Uterus (tissue), 3 donors: ENCODE measurements at regions not wholly inside any gene's neighbourhood (a gene's known extent, or its start where the extent isn't known, plus 50 kb on each side); places are given as distances from the start of the nearest gene placed in this dataset.

Experiments used
- DNase-seq, 2 donors: peaks; one replicate each; pipeline ENCODE4 v3.0.0-alpha.2; 2019 to 2020
- H3K27ac ChIP-seq, 2 donors: fragments of 200-600 bp; sonication (generic); 1 replicate in 1 of 2; 2 replicates in 1 of 2; pipeline ENCODE4 v1.5.1; 2016 to 2018
- H3K27me3 ChIP-seq, 2 donors: fragments of 200-600 bp; sonication (generic); one replicate each; pipeline ENCODE4 v1.5.1; 2018 to 2019; ENCODE audit warnings: control low read depth in 1 of 2
- H3K36me3 ChIP-seq, 2 donors: fragments of 200-600 bp; sonication (generic); one replicate each; pipeline ENCODE4 v1.5.1; 2019; ENCODE audit warnings: control low read depth in 1 of 2
- H3K4me1 ChIP-seq, 2 donors: fragments of 200-600 bp; sonication (generic); one replicate each; pipeline ENCODE4 v1.5.1; 2018 to 2019; ENCODE audit warnings: control low read depth in 1 of 2
- H3K4me3 ChIP-seq, 2 donors: fragments of 200-600 bp; sonication (generic); 1 replicate in 1 of 2; 2 replicates in 1 of 2; pipeline ENCODE4 v1.5.1; 2018 to 2019; ENCODE audit warnings: mild to moderate bottlenecking in 1 of 2
- H3K9me3 ChIP-seq, 2 donors: fragments of 200-600 bp; sonication (generic); one replicate each; pipeline ENCODE4 v1.5.1; 2019; ENCODE audit warnings: control low read depth in 1 of 2
- POLR2A ChIP-seq, 2 donors: fragments of 450-650 bp; IDR thresholded peaks; one replicate each; pipeline ENCODE4 v1.6.1; 2016; ENCODE audit warnings: antibody characterized with exemption in 2 of 2, mild to moderate bottlenecking in 1 of 2, moderate library complexity in 1 of 2
- intact Hi-C: fragments of 100-400 bp; cut with DNase I; formaldehyde crosslinking; loops from one replicate; pipeline ENCODE4 v1.15.1; 2023; ENCODE audit warnings: low total_unique reads
- TF ChIP-seq, protein P1 (sequence below), 4 experiments: fragments of 200-600 bp in 2 of 4; fragments of 450-650 bp in 2 of 4; sonication (generic) in 2 of 4; IDR thresholded peaks; one replicate each; pipeline ENCODE4 v1.5.1; 2016 to 2019; ENCODE audit warnings: antibody characterized with exemption in 4 of 4, mild to moderate bottlenecking in 2 of 4, moderate library complexity in 1 of 4
- donor health status: DM: yes; HTN: yes; CAD: no.

DNA sequence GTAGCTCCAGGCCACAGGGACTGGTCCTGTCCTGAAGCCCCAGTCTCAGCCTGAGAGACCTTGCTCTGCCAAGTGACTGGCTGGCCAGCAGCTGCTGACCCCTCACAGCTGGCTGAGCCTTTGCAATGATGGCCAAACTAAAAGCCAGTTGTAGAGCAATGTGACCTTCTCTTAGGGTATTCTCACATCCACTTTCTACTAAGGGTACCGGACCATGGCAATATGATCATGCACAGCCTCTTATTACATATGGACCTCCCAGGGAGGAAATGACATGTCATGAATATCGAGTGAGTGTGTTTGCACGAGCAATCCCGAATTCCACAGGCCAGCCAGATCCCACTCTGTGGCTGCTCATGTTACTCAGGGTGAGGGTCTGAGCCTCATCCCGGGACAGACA lies 213.9 kb downstream of the VAPA start:
- Histone ChIP-seq H3K27ac (no peak overlapping the region), H3K9me3 (no peaks in the 10 kb centered on the region), H3K4me3 (no peak overlapping the region), H3K4me1 (no peaks in the 10 kb centered on the region), H3K27me3 (no peaks in the 10 kb centered on the region), H3K36me3 (no peaks in the 10 kb centered on the region)
- DNase-seq, result no peak
- intact Hi-C loops, result no loop called here
- TF ChIP-seq POLR2A (IDR thresholded peaks at IDR 0.05), result no peak
- TF ChIP-seq, protein P1, sequence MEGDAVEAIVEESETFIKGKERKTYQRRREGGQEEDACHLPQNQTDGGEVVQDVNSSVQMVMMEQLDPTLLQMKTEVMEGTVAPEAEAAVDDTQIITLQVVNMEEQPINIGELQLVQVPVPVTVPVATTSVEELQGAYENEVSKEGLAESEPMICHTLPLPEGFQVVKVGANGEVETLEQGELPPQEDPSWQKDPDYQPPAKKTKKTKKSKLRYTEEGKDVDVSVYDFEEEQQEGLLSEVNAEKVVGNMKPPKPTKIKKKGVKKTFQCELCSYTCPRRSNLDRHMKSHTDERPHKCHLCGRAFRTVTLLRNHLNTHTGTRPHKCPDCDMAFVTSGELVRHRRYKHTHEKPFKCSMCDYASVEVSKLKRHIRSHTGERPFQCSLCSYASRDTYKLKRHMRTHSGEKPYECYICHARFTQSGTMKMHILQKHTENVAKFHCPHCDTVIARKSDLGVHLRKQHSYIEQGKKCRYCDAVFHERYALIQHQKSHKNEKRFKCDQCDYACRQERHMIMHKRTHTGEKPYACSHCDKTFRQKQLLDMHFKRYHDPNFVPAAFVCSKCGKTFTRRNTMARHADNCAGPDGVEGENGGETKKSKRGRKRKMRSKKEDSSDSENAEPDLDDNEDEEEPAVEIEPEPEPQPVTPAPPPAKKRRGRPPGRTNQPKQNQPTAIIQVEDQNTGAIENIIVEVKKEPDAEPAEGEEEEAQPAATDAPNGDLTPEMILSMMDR (IDR thresholded peaks at IDR 0.05), result no peak

DNA sequence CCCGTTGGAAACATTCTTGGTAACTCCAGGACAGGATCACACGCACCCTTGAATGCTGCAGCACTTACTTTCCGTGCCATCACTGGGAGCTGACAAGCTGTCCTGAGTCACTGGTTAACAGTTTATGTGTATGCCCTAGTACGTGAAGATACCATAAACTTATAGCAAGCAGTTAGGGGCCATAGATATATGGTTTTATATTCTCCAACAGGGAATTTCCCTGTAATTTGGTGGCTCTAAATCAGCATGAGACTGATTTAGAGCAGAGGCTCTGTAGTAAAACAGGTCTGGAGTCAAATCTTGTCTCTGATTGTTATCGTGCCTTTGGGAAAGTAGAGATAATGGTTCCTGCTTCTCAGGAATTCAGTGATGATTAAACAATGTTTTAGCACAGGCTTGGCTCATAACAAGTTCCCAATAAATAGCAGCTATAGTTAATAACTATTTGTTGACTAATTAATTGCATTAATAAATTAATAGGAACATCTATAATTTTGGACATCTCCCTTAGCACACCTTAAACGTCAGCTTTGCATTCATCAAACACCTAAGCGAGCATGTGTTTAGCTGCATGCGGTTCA lies 215.2 kb downstream of the VAPA start:
- intact Hi-C loops, result no loop called here
- TF ChIP-seq, protein P1 (IDR thresholded peaks at IDR 0.05), result no peak
- no peak for TF ChIP-seq POLR2A (IDR thresholded peaks at IDR 0.05)

DNA sequence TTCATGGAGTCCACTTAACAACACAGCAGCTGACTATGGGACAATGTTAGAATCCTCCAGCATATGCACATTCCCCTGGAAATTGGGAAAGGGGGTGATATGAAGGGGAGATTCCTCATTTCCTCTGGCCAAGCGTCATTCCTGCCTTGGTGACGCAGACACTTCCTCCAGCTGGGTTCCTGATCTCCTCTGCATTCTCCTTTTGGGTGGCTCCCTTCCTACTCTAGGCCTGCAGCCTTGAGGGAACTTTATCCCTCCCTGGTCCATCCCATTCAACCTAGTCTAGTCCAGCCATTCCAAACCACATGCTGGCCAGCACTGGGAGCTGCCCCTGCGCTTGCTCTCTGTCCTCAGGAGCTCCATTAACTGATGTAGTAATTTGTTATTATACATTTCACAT lies 216.8 kb downstream of the VAPA start:
- TF ChIP-seq, protein P1 (IDR thresholded peaks at IDR 0.05), result no peak
- Histone ChIP-seq H3K27ac (no peak overlapping the region), H3K4me3 (no peak overlapping the region), H3K27me3 (no peaks in the 10 kb centered on the region), H3K4me1 (no peaks in the 10 kb centered on the region), H3K36me3 (no peaks in the 10 kb centered on the region), H3K9me3 (no peaks in the 10 kb centered on the region)
- intact Hi-C loops, result no loop called here
- no peak for DNase-seq

More for the DNA sequence above, 215.2 kb downstream of the VAPA start:
- Histone ChIP-seq H3K9me3 (no peaks in the 10 kb centered on the region), H3K4me3 (no peak overlapping the region), H3K27me3 (no peaks in the 10 kb centered on the region), H3K27ac (no peak overlapping the region), H3K4me1 (no peaks in the 10 kb centered on the region), H3K36me3 (no peaks in the 10 kb centered on the region)
- DNase-seq, result no peak

DNA sequence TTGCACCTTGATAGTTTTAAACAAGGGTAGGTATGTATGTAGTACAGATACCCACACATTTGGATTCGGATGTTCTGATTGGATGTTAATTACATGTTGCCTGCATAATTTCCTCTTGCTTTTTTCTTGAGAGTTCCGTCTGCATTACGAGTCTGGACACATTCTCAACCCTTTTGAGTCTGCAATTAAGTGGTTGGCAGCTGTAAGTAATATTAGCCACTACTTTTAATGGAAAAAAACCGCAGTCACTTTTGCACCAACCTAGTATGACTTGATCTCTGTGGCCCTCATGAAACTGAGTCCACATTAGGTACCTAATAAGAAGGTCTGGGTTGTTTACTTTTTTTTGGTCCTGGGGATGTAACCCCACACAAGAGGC lies 217.3 kb downstream of the VAPA start:
- Histone ChIP-seq H3K27me3 (no peaks in the 10 kb centered on the region), H3K27ac (peak overlapping the region in 1 of 2 donors; percentile 53), H3K36me3 (no peaks in the 10 kb centered on the region), H3K9me3 (no peaks in the 10 kb centered on the region), H3K4me3 (no peak overlapping the region), H3K4me1 (no peaks in the 10 kb centered on the region)
- TF ChIP-seq POLR2A (IDR thresholded peaks at IDR 0.05), result no peak
- TF ChIP-seq, protein P1 (IDR thresholded peaks at IDR 0.05), result no peak
- intact Hi-C loops, result no loop called here
- no peak for DNase-seq

DNA sequence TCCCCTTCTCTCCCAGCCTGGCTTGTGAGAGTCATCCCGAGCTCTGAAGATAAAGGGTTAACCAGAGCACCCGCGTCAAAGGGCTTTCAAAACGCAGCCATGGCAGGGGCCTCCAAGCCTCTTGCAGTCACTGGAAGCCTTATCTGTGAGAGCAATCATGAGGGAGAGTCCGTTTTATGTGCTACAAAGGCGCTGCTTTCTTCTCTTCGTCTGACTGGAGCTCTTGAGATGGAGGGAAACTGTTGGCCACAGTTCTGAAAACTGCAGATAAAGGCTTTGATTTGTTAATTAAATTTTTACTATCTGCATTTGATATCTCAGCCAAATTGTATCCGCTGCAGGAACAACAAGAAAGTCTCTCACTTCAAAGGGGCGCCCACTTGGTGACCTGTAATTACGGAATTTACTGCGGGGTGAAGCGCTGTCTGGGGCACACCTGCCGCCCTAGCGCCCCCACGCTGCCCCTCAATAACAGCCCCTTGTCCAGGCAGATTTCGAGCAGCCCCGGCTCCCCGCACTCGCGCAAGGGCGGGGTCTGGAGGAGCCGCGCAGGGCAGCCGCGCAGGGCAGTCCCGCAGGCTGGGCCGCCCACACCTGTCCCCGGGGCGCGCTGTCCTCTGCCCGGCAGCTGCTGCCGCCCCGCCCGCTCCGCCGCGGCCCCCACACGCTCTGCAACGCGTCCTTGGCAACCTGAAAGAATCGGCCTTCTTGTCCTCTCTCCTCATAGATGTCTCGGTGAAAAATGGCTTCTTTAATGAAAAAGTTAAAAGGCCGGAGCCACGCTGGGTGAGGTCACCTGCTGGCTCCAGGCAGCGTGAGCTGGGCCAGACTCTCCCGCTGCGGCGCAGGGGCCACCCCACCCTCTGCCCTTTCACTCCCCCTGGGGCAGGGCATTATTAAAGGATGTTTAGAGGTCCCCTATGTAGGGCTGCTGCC lies 217.9 kb downstream of the VAPA start:
- Histone ChIP-seq H3K4me1 (no peaks in the 10 kb centered on the region), H3K27ac (peak overlapping the region in 1 of 2 donors; percentile 53), H3K9me3 (no peaks in the 10 kb centered on the region), H3K4me3 (peak overlapping the region; percentile 2 to 27), H3K27me3 (no peaks in the 10 kb centered on the region), H3K36me3 (no peaks in the 10 kb centered on the region)
- peak; percentile 56 to 59 for DNase-seq
- intact Hi-C loops, result no loop called here
- TF ChIP-seq POLR2A (IDR thresholded peaks at IDR 0.05), result no peak
- TF ChIP-seq, protein P1 (IDR thresholded peaks at IDR 0.05), result peak in 1 of 4 experiments; percentile 3
